ENCODE measurements at regions not wholly inside any gene's neighbourhood (a gene's known extent, or its start where the extent isn't known, plus 50 kb on each side); places are given as distances from the start of the nearest gene placed in this dataset.

DNA sequence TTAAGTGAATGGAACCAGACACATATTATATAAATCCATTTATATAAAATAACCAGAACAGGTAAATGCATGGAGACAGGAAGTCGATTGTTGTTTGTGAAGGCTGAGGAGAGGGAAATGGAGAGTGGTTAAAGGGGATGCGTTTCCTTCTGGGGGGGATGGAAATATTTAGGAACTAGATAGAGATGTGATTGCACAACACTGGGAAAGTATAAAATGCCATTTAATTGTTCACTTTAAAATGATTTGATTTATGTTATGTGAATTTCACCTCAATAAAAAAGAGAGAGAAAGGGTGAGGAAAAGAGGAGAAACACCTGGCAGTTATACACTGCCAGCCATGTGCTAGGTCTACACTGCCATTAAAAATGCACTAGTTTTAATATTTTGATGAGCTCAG, 312.6 kb downstream of the CD83 start (continued):
- TF ChIP-seq, protein P1, sequence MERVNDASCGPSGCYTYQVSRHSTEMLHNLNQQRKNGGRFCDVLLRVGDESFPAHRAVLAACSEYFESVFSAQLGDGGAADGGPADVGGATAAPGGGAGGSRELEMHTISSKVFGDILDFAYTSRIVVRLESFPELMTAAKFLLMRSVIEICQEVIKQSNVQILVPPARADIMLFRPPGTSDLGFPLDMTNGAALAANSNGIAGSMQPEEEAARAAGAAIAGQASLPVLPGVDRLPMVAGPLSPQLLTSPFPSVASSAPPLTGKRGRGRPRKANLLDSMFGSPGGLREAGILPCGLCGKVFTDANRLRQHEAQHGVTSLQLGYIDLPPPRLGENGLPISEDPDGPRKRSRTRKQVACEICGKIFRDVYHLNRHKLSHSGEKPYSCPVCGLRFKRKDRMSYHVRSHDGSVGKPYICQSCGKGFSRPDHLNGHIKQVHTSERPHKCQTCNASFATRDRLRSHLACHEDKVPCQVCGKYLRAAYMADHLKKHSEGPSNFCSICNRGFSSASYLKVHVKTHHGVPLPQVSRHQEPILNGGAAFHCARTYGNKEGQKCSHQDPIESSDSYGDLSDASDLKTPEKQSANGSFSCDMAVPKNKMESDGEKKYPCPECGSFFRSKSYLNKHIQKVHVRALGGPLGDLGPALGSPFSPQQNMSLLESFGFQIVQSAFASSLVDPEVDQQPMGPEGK (CRISPR knock-in tag; IDR thresholded peaks at IDR 0.05; ENCODE audit: borderline replicate concordance) = no peak
- TF ChIP-seq SNAI2 (CRISPR knock-in tag; IDR thresholded peaks at IDR 0.05) (no peak), ZNF565 (CRISPR knock-in tag; conservative IDR thresholded peaks at IDR 0.05; ENCODE audit: low read depth) (no peak)

DNA sequence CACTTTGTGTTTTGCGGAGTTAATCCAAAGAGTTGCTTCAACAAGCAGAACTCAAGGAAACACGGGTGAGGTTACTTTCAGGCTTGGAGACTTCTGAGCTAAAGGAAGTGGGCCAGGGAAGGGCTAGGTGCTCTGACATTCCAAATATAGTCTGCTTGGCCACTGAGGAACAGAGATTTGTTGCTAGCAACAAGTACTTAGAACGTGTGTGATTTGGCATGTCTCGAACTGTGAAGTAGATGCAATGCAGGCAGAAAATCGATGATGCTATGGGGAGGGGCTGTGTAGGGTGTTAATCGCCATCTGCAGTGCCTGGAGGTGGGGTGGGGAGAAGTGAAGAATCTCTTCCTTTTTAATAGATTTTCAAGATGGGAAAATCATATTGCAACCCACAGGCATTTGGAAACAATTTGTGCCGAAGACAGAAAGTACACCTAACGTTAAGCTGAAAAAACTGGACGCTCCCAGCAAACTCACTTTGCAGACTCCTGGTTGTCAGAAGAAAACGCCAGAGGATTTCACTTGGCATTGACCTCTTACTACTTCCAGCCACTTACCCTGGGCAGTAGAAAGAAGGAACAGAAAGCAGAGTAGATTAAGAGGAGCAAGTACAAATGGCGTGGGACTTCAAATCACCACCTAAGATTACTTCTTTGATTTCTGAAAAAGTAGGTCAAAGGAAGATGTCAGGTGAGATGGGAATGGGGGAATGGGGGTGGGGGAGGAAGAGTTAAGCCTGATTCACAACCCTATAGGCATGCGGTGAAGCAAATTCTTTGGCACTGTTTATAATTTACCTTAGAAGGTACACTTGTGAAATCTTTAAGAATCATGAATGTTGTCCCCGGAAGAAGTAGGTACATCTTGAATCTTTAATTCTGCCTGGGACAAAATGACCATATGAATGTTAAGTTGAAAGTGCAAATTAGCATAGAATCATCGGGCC, 314.1 kb downstream of the CD83 start:
- ATAC-seq = no peak
- TF ChIP-seq GLIS3 (CRISPR knock-in tag; IDR thresholded peaks at IDR 0.05) (no peak), TCF4 (CRISPR knock-in tag; IDR thresholded peaks at IDR 0.05; ENCODE audit: borderline replicate concordance) (no peak), ZFP30 (CRISPR knock-in tag; IDR thresholded peaks at IDR 0.05) (no peak), ZNF8 (CRISPR knock-in tag; IDR thresholded peaks at IDR 0.05) (no peak), ZNF565 (CRISPR knock-in tag; conservative IDR thresholded peaks at IDR 0.05; ENCODE audit: low read depth) (no peak), TOX (CRISPR knock-in tag; IDR thresholded peaks at IDR 0.05; ENCODE audit: borderline replicate concordance) (no peak), ZFP3 (CRISPR knock-in tag; IDR thresholded peaks at IDR 0.05) (no peak), PPARA (CRISPR knock-in tag; IDR thresholded peaks at IDR 0.05; ENCODE audit: borderline replicate concordance) (no peak), ARNTL (CRISPR knock-in tag; IDR thresholded peaks at IDR 0.05; ENCODE audit: borderline replicate concordance, low read depth) (no peak), SNAI2 (CRISPR knock-in tag; IDR thresholded peaks at IDR 0.05) (no peak), CSDC2 (CRISPR knock-in tag; IDR thresholded peaks at IDR 0.05) (no peak)
- TF ChIP-seq, protein P2, sequence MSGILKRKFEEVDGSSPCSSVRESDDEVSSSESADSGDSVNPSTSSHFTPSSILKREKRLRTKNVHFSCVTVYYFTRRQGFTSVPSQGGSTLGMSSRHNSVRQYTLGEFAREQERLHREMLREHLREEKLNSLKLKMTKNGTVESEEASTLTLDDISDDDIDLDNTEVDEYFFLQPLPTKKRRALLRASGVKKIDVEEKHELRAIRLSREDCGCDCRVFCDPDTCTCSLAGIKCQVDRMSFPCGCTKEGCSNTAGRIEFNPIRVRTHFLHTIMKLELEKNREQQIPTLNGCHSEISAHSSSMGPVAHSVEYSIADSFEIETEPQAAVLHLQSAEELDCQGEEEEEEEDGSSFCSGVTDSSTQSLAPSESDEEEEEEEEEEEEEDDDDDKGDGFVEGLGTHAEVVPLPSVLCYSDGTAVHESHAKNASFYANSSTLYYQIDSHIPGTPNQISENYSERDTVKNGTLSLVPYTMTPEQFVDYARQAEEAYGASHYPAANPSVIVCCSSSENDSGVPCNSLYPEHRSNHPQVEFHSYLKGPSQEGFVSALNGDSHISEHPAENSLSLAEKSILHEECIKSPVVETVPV (CRISPR knock-in tag; IDR thresholded peaks at IDR 0.05) = no peak
- TF ChIP-seq, protein P1 (CRISPR knock-in tag; IDR thresholded peaks at IDR 0.05; ENCODE audit: borderline replicate concordance) = no peak

DNA sequence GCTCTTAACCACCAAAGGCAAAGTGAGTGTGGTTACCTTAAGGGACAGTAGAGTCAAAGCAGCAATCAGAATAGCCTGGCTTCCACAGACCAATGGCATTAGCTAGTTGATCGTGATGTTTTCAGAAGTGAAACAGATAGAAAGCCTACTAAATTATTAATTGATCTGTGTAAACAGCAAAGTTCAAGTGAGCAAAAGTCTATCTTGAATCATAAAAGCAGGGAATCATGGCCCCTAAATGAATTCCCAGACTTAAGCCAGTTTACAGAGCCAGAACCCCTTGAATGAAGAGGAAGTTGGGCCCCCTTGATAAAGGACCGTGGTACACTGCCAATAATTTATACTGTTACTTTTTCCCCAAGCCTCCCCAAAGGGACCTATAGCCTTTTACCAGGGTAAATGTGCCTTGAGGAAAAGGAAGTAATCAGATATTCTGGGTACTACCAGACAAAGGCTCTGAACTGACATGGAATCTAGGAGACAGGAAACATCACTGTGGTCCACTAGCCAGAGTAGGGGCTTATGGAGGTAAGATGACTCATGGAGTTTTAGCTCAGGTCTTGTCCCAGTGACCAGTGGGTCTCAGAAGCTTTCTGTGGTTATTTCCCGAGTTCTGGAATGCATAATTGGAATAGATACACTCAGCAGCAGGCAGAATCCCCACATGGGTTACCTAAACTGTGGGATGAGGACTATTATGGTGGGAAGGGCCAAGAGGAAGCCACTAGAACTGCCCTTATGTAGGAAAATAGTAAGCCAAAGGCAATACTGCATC, 317.5 kb downstream of the CD83 start:
- ATAC-seq = no peak
- TF ChIP-seq ISL1 (CRISPR knock-in tag; IDR thresholded peaks at IDR 0.05) = no peak
- TF ChIP-seq ZNF8 (CRISPR knock-in tag; IDR thresholded peaks at IDR 0.05) = no peak
- no peak for TF ChIP-seq SNAI2 (CRISPR knock-in tag; IDR thresholded peaks at IDR 0.05)

DNA sequence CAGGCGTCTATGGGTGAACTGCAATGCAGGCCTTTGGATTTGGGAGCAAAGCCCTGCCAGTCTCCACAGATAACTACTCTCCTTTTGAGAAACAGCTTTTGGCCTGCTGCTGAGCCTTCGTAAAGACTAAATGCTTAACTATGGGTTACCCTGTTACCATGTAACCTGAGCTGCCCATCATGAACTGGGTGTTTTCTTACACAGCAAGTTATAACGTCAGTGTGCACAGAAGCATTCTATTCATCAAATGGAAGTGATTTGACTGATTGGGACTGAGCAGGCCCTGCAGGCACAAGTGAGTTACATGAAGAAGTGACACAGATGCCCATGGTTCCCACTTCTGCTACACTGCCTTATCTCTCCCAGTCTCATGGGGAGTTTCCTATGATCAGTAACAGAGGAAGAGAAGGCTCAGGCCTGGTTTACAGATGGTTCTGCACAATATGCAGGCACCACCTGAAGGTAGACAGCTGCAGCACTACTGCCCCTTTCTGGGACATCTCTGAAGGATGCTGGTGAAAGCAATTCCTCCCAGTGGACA, 319.1 kb downstream of the CD83 start:
- TF ChIP-seq ZNF8 (CRISPR knock-in tag; IDR thresholded peaks at IDR 0.05) = no peak
- TF ChIP-seq, protein P3, sequence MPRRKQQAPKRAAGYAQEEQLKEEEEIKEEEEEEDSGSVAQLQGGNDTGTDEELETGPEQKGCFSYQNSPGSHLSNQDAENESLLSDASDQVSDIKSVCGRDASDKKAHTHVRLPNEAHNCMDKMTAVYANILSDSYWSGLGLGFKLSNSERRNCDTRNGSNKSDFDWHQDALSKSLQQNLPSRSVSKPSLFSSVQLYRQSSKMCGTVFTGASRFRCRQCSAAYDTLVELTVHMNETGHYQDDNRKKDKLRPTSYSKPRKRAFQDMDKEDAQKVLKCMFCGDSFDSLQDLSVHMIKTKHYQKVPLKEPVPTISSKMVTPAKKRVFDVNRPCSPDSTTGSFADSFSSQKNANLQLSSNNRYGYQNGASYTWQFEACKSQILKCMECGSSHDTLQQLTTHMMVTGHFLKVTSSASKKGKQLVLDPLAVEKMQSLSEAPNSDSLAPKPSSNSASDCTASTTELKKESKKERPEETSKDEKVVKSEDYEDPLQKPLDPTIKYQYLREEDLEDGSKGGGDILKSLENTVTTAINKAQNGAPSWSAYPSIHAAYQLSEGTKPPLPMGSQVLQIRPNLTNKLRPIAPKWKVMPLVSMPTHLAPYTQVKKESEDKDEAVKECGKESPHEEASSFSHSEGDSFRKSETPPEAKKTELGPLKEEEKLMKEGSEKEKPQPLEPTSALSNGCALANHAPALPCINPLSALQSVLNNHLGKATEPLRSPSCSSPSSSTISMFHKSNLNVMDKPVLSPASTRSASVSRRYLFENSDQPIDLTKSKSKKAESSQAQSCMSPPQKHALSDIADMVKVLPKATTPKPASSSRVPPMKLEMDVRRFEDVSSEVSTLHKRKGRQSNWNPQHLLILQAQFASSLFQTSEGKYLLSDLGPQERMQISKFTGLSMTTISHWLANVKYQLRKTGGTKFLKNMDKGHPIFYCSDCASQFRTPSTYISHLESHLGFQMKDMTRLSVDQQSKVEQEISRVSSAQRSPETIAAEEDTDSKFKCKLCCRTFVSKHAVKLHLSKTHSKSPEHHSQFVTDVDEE (CRISPR knock-in tag; IDR thresholded peaks at IDR 0.05) = no peak
- ATAC-seq = no peak
